ENCODE measurements at regions not wholly inside any gene's neighbourhood (a gene's known extent, or its start where the extent isn't known, plus 50 kb on each side); places are given as distances from the start of the nearest gene placed in this dataset.
"Not testable (repeated sequence)": the region's sequence is repeated elsewhere in the genome, so short reads cannot be mapped to it uniquely, and the experiment has no call there.

- no peak overlapping the region for H3K4me3 ChIP-seq (ENCODE audit: insufficient read depth, low read length)
- H3K4me1 ChIP-seq (ENCODE audit: insufficient read depth, low read length) = no peaks in the 10 kb centered on the region
- H3K4me2 ChIP-seq (ENCODE audit: insufficient read depth, low read length) = no peak overlapping the region
- H3K27ac ChIP-seq (ENCODE audit: low read depth, low read length) = no peak overlapping the region
- no peaks in the 10 kb centered on the region for H3K27me3 ChIP-seq (ENCODE audit: insufficient read depth, low read length)
- no peaks in the 10 kb centered on the region for H3K9me3 ChIP-seq (ENCODE audit: low read depth, low read length)
- no peak for TF ChIP-seq CTCF (IDR thresholded peaks at IDR 0.05; ENCODE audit: extremely low read depth, low read depth, low read length)
- no peaks in the 10 kb centered on the region for H3K36me3 ChIP-seq (ENCODE audit: insufficient read depth, low read length)
- no peak for DNase-seq (ENCODE audit: insufficient read length, low spot score, missing footprints)
- no peaks in the 10 kb centered on the region for H4K20me1 ChIP-seq (ENCODE audit: insufficient read depth, low read length)
- H3K79me2 ChIP-seq (ENCODE audit: insufficient read depth, low read length) = no peaks in the 10 kb centered on the region
- H2AFZ ChIP-seq (ENCODE audit: low read length) = no peak overlapping the region
These were observed 78.3 kb upstream of the TBC1D5 start for GRCh38 chr3:17820704-17821103.

GRCh38 chr3:17820275-17820674 lies 77.8 kb upstream of the TBC1D5 start:
- TF ChIP-seq CTCF (IDR thresholded peaks at IDR 0.05; ENCODE audit: extremely low read depth, low read depth, low read length) = no peak
- H2AFZ ChIP-seq (ENCODE audit: low read length) = no peak overlapping the region
- H3K9me3 ChIP-seq (ENCODE audit: low read depth, low read length) = no peaks in the 10 kb centered on the region
- no peaks in the 10 kb centered on the region for H3K27me3 ChIP-seq (ENCODE audit: insufficient read depth, low read length)
- no peak overlapping the region for H3K27ac ChIP-seq (ENCODE audit: low read depth, low read length)
- H3K4me3 ChIP-seq (ENCODE audit: insufficient read depth, low read length) = no peak overlapping the region
- no peaks in the 10 kb centered on the region for H3K36me3 ChIP-seq (ENCODE audit: insufficient read depth, low read length)
- H3K4me1 ChIP-seq (ENCODE audit: insufficient read depth, low read length) = no peaks in the 10 kb centered on the region
- no peak overlapping the region for H3K4me2 ChIP-seq (ENCODE audit: insufficient read depth, low read length)
- DNase-seq (ENCODE audit: insufficient read length, low spot score, missing footprints) = no peak
- H4K20me1 ChIP-seq (ENCODE audit: insufficient read depth, low read length) = no peaks in the 10 kb centered on the region
- H3K79me2 ChIP-seq (ENCODE audit: insufficient read depth, low read length) = no peaks in the 10 kb centered on the region

- H4K20me1 ChIP-seq (ENCODE audit: insufficient read depth, low read length); H3K9me3 ChIP-seq (ENCODE audit: low read depth, low read length); H3K4me1 ChIP-seq (ENCODE audit: insufficient read depth, low read length): not testable (repeated sequence)
These were observed 75.5 kb upstream of the TBC1D5 start for GRCh38 chr3:17817973-17818372.

GRCh38 chr3:17817545-17817944 lies 75.1 kb upstream of the TBC1D5 start:
- Histone ChIP-seq H3K27ac (ENCODE audit: low read depth, low read length) (no peak overlapping the region), H3K79me2 (ENCODE audit: insufficient read depth, low read length) (no peaks in the 10 kb centered on the region), H3K4me3 (ENCODE audit: insufficient read depth, low read length) (no peak overlapping the region), H3K9me3 (ENCODE audit: low read depth, low read length) (no peaks in the 10 kb centered on the region), H3K4me1 (ENCODE audit: insufficient read depth, low read length) (no peaks in the 10 kb centered on the region), H3K27me3 (ENCODE audit: insufficient read depth, low read length) (no peaks in the 10 kb centered on the region), H4K20me1 (ENCODE audit: insufficient read depth, low read length) (no peaks in the 10 kb centered on the region), H3K36me3 (ENCODE audit: insufficient read depth, low read length) (no peaks in the 10 kb centered on the region), H2AFZ (ENCODE audit: low read length) (no peak overlapping the region), H3K4me2 (ENCODE audit: insufficient read depth, low read length) (no peak overlapping the region)
- TF ChIP-seq CTCF (IDR thresholded peaks at IDR 0.05; ENCODE audit: extremely low read depth, low read depth, low read length) = no peak
- no peak for DNase-seq (ENCODE audit: insufficient read length, low spot score, missing footprints)

More at GRCh38 chr3:17817973-17818372, 75.5 kb upstream of the TBC1D5 start:
- not testable (repeated sequence) for H3K36me3 ChIP-seq (ENCODE audit: insufficient read depth, low read length); H3K4me2 ChIP-seq (ENCODE audit: insufficient read depth, low read length); H3K4me3 ChIP-seq (ENCODE audit: insufficient read depth, low read length); DNase-seq (ENCODE audit: insufficient read length, low spot score, missing footprints); H3K27ac ChIP-seq (ENCODE audit: low read depth, low read length); H3K79me2 ChIP-seq (ENCODE audit: insufficient read depth, low read length); H2AFZ ChIP-seq (ENCODE audit: low read length); H3K27me3 ChIP-seq (ENCODE audit: insufficient read depth, low read length)

GRCh38 chr3:17816839-17817238 lies 74.4 kb upstream of the TBC1D5 start:
- H3K27me3 ChIP-seq (ENCODE audit: insufficient read depth, low read length); H2AFZ ChIP-seq (ENCODE audit: low read length); H3K79me2 ChIP-seq (ENCODE audit: insufficient read depth, low read length); H3K4me2 ChIP-seq (ENCODE audit: insufficient read depth, low read length); H3K9me3 ChIP-seq (ENCODE audit: low read depth, low read length); H4K20me1 ChIP-seq (ENCODE audit: insufficient read depth, low read length); H3K4me3 ChIP-seq (ENCODE audit: insufficient read depth, low read length); H3K36me3 ChIP-seq (ENCODE audit: insufficient read depth, low read length); DNase-seq (ENCODE audit: insufficient read length, low spot score, missing footprints); H3K4me1 ChIP-seq (ENCODE audit: insufficient read depth, low read length); H3K27ac ChIP-seq (ENCODE audit: low read depth, low read length): not testable (repeated sequence)

GRCh38 chr3:17812328-17812727 lies 69.9 kb upstream of the TBC1D5 start:
- not testable (repeated sequence) for H3K4me3 ChIP-seq (ENCODE audit: insufficient read depth, low read length); H3K9me3 ChIP-seq (ENCODE audit: low read depth, low read length); H2AFZ ChIP-seq (ENCODE audit: low read length); H3K36me3 ChIP-seq (ENCODE audit: insufficient read depth, low read length); H4K20me1 ChIP-seq (ENCODE audit: insufficient read depth, low read length); H3K4me2 ChIP-seq (ENCODE audit: insufficient read depth, low read length); H3K27ac ChIP-seq (ENCODE audit: low read depth, low read length); DNase-seq (ENCODE audit: insufficient read length, low spot score, missing footprints); H3K27me3 ChIP-seq (ENCODE audit: insufficient read depth, low read length); H3K79me2 ChIP-seq (ENCODE audit: insufficient read depth, low read length)
- H3K4me1 ChIP-seq (ENCODE audit: insufficient read depth, low read length) = peaks cover 19% of the 10 kb centered on the region
